ENCODE measurements at regions not wholly inside any gene's neighbourhood (a gene's known extent, or its start where the extent isn't known, plus 50 kb on each side); places are given as distances from the start of the nearest gene placed in this dataset.

DNA sequence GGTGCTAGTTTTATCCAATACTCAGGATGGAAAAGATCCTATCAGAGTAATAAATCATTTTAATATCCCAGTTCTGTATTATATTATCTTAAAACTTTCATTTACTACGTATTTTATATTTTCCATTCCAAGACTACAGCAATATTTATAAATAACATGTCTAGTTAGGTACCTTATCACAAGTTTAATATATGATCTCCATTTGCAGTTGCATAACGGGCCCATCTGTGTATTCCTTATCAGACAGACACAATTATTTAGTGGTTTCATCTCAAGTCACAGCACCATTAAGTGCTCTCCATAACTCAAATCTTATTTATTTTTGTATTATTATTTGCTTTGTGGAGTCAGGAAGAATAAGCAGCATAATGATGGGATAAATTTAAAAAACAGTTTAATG lies 333.9 kb downstream of the SH2D1A start:
- no peak overlapping the region for H3K27ac Mint-ChIP-seq (ENCODE audit: unreplicated experiment)
- no peak for DNase-seq (ENCODE audit: low read depth, low spot score)
- H3K9me3 Mint-ChIP-seq: peaks cover 2% of the 10 kb centered on the region
- H3K27me3 Mint-ChIP-seq (ENCODE audit: low read depth): no peaks in the 10 kb centered on the region
- H3K36me3 Mint-ChIP-seq (ENCODE audit: low read depth): peaks cover 10% of the 10 kb centered on the region
- H3K4me1 Mint-ChIP-seq: peaks cover 3% of the 10 kb centered on the region
- TF ChIP-seq, protein P1, sequence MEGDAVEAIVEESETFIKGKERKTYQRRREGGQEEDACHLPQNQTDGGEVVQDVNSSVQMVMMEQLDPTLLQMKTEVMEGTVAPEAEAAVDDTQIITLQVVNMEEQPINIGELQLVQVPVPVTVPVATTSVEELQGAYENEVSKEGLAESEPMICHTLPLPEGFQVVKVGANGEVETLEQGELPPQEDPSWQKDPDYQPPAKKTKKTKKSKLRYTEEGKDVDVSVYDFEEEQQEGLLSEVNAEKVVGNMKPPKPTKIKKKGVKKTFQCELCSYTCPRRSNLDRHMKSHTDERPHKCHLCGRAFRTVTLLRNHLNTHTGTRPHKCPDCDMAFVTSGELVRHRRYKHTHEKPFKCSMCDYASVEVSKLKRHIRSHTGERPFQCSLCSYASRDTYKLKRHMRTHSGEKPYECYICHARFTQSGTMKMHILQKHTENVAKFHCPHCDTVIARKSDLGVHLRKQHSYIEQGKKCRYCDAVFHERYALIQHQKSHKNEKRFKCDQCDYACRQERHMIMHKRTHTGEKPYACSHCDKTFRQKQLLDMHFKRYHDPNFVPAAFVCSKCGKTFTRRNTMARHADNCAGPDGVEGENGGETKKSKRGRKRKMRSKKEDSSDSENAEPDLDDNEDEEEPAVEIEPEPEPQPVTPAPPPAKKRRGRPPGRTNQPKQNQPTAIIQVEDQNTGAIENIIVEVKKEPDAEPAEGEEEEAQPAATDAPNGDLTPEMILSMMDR (conservative IDR thresholded peaks at IDR 0.05): no peak
- H3K4me3 Mint-ChIP-seq: no peak overlapping the region

DNA sequence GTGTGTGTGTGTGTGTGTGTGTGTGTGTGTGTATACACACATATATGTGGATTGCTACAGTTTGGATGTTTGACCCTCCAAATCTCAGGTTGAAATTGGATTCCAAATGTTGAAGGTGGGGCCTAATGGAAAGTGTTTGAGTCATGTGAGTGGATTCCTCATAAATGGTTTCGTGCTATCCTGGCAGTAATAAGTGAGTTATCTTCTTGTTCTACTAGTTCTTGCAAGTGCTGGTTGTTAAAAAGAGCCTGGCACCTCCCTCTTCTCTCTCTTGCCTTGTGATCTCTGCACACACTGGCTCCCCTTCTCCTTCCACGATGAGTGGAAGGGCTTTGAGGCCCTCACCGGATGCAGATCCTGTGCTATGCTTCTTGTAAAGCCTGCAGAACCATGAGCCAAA lies 344.1 kb downstream of the SH2D1A start:
- Mint-ChIP-seq H3K4me1 (no peaks in the 10 kb centered on the region), H3K9me3 (peaks cover 9% of the 10 kb centered on the region), H3K27me3 (ENCODE audit: low read depth) (no peaks in the 10 kb centered on the region), H3K27ac (ENCODE audit: unreplicated experiment) (no peak overlapping the region), H3K4me3 (no peak overlapping the region), H3K36me3 (ENCODE audit: low read depth) (peaks cover 11% of the 10 kb centered on the region)
- TF ChIP-seq, protein P1 (conservative IDR thresholded peaks at IDR 0.05): no peak
- no peak for DNase-seq (ENCODE audit: low read depth, low spot score)

DNA sequence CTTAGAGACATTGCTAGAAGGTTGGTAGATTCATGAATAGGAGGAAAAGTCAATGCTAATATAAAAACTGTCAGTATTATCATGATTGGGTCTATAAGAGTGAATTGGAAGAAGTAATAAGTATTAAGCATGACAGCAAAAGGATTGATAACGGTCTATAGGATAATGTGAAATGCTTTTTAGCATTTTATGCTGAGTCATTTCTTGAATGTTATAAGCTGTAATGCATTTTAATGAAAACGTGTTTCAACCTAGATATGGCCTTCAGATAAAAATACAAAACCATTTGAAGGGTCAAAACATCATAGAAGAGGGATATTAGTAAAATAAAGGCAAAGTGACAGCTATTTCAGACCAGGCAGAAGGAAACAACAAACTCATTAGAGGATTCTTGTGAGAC lies 353.5 kb downstream of the SH2D1A start:
- Mint-ChIP-seq H3K36me3 (ENCODE audit: low read depth) (no peaks in the 10 kb centered on the region), H3K4me1 (no peaks in the 10 kb centered on the region), H3K4me3 (no peak overlapping the region), H3K27ac (ENCODE audit: unreplicated experiment) (no peak overlapping the region), H3K27me3 (ENCODE audit: low read depth) (no peaks in the 10 kb centered on the region), H3K9me3 (no peaks in the 10 kb centered on the region)
- DNase-seq (ENCODE audit: low read depth, low spot score): no peak
- TF ChIP-seq, protein P1 (conservative IDR thresholded peaks at IDR 0.05): no peak

DNA sequence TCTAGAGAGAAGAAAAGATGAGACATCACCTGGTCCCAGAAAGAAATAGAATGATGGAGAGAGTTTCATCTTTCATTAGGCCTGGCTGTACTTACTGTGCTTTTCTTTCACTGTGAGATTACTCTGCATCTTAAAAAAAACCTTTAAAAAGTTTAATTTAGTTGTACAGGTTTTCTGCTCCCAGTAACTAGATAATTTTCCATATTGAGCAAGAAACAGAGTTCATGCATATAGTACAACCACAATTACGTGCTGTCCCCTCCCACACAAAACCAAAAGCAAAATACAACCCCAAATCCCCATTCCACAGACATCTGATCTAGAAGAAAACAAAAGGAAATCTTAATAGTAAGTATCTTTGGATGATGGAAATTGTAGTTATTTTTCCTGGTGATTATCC lies 371.2 kb downstream of the SH2D1A start:
- H3K27me3 Mint-ChIP-seq (ENCODE audit: low read depth): no peaks in the 10 kb centered on the region
- peaks cover 4% of the 10 kb centered on the region for H3K9me3 Mint-ChIP-seq
- H3K27ac Mint-ChIP-seq (ENCODE audit: unreplicated experiment): no peak overlapping the region
- no peak overlapping the region for H3K4me3 Mint-ChIP-seq
- DNase-seq (ENCODE audit: low read depth, low spot score): no peak
- no peaks in the 10 kb centered on the region for H3K4me1 Mint-ChIP-seq
- TF ChIP-seq, protein P1 (conservative IDR thresholded peaks at IDR 0.05): no peak
- H3K36me3 Mint-ChIP-seq (ENCODE audit: low read depth): peaks cover 2% of the 10 kb centered on the region

DNA sequence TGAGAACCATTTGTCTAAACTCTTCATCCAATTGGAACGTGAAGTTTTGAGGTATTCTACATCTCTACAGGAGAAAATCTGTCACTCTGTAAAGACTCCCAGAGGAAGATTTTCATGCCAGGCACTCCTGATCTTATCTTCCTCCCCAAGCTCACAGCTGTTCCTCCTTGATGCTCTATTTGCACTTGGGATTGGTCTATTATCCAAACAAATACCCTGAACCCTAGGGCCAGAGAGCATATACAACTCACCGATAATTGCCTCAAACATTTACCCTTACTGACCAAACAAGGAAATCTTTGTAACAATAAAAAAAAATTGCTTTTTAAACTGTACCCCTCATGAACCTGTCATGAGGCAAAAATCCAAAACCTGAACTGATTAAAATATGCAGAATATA lies 372.7 kb downstream of the SH2D1A start:
- Mint-ChIP-seq H3K4me3 (no peak overlapping the region), H3K27ac (ENCODE audit: unreplicated experiment) (no peak overlapping the region), H3K9me3 (peaks cover 2% of the 10 kb centered on the region), H3K36me3 (ENCODE audit: low read depth) (no peaks in the 10 kb centered on the region), H3K4me1 (no peaks in the 10 kb centered on the region), H3K27me3 (ENCODE audit: low read depth) (no peaks in the 10 kb centered on the region)
- DNase-seq (ENCODE audit: low read depth, low spot score): no peak
- TF ChIP-seq, protein P1 (conservative IDR thresholded peaks at IDR 0.05): no peak

DNA sequence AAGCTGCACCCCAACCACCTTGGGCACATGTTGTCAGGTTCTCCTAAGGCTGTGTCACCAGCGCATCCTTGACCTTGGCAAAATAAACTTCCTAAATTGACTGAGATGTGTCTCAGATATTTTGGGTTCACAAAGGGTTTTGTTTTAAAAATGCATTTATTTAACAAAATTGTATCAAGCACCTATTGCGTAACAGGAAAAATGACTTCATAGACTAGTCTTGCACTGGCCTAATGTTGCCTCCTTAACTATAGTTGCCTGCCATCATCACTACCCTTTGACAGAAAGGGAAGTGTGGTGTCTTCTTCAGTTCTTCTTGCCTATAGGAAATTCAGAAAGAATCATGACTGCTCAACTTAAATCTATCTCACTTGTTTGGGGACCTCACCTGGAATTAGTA lies 374.2 kb downstream of the SH2D1A start:
- no peak for DNase-seq (ENCODE audit: low read depth, low spot score)
- TF ChIP-seq, protein P1 (conservative IDR thresholded peaks at IDR 0.05): no peak
- Mint-ChIP-seq H3K27me3 (ENCODE audit: low read depth) (no peaks in the 10 kb centered on the region), H3K4me3 (no peak overlapping the region), H3K9me3 (peaks cover 2% of the 10 kb centered on the region), H3K27ac (ENCODE audit: unreplicated experiment) (no peak overlapping the region), H3K36me3 (ENCODE audit: low read depth) (no peaks in the 10 kb centered on the region), H3K4me1 (no peaks in the 10 kb centered on the region)

All from neural crest cell (in vitro differentiated cells).